Umbilical cord (tissue), 1 donor: ENCODE measurements at regions not wholly inside any gene's neighbourhood (a gene's known extent, or its start where the extent isn't known, plus 50 kb on each side); places are given as distances from the start of the nearest gene placed in this dataset.

ENCODE experiments used
- DNase-seq: peaks from one replicate; pipeline ENCODE4 v3.0.0-alpha.2; 2015; ENCODE audit warnings: low spot score

DNA sequence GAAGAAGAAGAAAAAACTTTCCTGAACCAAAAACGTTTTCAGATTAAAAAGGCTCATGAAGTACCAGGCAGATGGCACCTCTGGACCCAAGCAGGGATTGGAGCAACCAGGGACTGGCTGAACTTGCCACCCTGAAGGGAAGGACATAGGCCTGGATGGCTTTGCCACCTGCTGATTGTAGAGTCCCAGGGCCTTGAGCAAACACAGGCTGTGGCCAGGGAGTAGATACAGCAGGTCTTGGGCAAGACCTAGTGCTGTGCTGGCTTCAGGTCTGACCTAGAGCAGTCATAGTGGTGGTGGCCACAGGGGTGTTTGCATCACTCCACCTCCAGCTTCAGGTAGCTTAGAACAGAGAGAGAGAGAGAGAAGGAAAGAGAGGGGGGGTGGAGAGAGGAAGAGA lies 176.7 kb upstream of the FOXN2 start:
- no peak for DNase-seq

DNA sequence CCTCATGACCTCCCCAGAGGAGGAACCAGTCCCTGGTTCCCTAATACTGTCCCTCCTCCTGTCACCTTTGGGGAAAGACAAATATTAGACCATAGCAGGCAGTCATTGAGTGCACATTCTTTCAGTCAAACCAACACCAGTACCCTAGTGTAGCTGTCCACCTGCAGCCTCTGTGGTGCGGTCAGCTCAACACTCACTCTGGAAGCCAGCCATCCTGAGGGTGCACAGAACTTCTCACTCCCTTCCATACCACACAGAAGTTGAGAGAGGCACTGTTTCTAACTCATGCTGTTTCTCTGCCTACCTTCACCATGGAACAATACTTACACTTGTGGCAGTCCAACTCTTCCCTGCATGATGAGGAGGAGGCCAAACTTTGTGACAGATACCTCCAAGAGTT lies 175.6 kb upstream of the FOXN2 start:
- DNase-seq, result no peak

DNA sequence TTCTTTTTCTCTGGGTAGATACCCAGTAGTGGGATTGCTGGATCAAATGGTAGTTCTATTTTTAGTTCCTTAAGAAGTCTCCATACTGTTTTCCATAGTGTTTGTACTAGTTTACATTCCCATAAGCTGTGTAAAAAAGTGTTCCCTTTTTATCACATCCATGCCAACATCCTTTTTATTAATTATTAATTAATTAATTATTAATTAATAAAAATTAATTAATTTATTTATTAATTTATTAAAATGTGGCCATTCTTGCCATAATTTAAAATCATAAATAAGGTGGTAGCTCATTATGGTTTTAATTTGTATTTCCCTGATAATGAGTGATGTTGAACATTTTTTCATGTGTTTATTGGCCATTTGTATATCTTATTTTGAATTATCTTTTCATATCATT lies 173.9 kb upstream of the FOXN2 start:
- no peak for DNase-seq

DNA sequence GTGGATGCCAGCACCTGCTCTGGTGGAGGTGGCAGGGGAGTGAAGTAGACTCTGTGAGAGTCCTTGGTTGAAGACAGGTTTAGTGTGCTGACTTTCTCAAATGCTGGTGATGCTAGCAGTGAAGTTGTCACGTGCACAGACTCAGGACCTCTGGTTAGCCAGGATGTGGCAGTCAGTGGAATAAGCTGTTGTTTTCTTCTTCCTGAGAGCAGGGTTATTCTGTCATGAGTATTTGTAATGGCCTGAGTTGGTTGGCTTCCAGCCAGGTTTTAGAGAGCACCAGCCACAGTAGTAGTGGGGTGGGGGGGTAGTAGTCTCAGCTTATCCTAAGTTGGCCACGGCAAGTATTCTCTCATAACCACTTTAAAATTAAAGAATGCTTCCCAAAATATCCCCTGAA lies 169.7 kb upstream of the FOXN2 start:
- no peak for DNase-seq

DNA sequence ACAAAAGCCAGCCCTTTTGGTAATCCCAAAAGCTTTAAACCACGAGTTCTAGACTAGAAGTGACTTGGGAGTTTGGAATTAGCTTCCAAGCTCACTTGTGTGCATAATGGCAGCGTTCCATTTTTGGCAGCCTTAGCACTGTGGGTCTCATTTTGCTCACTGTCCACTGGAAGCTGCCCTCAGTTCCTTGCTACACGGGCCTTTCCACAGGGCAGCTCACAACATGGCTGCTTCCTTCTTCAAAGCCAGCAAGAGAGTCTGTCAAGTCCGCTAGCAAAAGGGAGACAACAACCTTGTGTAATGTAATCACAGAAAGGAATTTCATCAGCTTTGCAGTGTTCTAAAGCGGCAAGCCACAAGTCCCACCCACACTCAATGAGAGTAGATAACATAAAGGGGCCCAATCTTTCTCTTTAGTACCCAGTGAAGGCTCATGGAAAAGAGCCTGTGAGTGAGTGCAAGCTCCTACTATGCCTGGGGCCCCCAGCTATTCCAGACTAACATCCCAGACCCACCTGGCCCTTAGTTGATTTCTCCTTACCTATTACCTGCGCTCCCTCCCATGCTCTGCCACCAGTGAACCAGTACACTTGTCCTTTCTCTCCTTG lies 168.5 kb upstream of the FOXN2 start:
- no peak for DNase-seq

DNA sequence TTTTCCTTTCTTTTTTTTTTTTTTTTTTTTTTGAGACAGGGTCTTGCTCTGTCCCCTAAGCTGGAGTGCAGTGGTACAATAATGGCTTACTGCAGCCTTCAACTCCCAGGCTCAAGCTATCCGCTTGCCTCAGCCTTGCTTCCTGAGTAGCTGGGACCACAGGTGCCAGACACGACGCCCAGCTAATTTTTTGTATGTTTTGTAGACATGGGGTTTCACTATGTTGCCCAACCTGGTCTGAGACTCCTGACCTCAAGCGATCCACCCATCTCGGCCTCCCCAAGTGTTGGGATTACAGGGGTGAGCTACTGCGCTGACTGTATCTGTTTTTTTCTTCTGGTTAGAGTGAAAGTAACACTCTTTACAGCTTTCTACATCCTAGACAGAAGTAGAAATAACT lies 167.9 kb upstream of the FOXN2 start:
- no peak for DNase-seq

DNA sequence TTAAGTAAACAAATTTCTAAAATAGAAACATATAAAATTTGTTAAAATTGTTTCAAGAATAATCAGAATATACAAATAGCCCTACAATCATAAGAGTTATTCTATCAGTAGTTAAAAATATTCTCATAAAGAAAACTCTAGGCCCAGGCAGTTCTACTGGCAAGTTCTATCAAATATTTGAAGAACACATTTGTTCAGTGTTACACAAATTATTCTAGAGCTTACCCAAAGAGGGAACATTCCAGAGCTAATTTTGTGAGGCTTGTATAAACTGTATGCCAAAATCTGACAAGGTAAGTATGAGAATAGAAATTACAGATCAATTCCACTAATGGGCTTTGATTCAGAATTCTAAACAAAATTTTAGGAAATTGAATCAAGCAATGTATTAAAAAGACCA lies 166.8 kb upstream of the FOXN2 start:
- DNase-seq, result no peak

DNA sequence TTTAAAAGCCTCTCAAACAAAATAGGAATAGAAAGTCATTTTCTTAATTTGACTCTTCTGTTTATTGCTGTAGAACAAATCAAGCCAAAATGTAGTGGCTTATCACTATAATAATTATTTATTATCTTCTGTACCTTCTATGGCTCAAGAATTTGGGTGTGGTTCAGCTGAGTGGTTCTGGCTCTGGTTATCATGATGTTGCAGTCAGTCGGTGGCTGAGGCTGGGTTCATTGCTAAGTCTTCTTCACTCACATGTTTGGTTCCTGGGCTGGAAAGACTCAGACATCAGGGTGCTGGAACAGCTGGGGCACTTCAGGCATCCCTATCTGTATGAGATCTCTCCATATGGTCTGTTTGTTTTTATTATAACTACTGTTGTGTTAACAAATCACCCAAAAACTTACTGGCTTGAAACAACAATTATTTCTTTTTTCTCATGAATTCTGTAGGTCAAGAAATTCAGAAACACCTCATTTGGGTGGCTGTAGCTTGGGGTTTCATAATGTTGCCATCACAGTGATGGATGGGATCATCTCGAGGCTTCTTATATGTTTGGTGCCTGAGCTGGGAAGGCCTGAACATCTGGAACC lies 165.5 kb upstream of the FOXN2 start:
- DNase-seq, result no peak

DNA sequence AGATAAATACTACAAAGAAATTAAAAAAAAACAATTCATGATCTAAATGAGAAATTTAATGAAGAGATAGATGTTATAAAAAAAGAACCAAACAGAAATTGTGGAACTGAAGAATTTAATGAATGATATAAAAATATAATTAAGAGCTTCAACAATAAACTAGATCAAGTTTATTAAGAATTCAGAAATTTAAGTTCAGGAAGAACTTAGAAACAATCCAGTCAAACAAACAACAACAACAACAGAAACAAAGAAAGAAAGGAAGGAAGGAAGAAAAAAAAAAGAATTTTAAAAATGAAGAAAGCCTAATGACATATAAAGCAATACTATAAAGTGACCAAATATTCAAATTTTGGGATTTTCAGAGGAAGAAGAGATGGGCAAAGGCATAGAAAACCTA lies 157.3 kb upstream of the FOXN2 start:
- no peak for DNase-seq

DNA sequence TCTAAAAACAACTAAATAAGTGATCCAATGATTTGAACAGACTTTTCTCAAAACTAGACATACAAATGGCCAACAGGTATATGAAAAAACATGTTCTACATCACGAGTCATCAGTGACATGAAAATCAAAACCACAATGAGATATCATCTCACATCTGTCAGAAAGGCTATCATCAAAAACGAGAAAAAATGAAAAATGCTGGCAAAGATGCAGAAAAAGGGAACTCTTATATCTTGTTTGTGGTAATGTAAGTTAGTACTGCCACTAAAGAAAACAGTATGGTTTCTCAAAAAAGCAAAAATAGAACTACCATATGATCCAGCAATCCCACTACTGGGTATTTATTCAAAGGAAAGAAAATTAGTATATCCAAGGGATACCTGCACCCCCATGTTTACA lies 152.9 kb upstream of the FOXN2 start:
- no peak for DNase-seq

DNA sequence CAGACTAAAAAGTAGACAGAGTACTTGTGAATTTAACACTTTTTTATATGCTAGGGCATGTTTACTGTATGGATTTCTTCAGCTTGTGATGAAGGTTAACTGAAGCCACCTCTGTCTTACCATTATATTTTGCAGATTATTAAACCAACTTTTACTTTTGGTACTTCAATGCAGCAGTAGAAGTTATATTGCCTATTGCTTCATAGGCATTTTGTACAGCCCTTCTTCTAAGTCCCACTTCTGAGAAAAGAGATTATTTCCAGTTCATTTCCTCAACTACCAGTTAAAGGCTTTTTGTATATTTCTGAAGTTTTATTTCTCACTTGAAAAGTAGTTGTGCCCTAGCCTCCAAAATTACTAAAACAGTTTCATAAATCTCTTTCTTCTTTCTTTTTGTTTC lies 151.7 kb upstream of the FOXN2 start:
- DNase-seq, result peak; percentile 20

DNA sequence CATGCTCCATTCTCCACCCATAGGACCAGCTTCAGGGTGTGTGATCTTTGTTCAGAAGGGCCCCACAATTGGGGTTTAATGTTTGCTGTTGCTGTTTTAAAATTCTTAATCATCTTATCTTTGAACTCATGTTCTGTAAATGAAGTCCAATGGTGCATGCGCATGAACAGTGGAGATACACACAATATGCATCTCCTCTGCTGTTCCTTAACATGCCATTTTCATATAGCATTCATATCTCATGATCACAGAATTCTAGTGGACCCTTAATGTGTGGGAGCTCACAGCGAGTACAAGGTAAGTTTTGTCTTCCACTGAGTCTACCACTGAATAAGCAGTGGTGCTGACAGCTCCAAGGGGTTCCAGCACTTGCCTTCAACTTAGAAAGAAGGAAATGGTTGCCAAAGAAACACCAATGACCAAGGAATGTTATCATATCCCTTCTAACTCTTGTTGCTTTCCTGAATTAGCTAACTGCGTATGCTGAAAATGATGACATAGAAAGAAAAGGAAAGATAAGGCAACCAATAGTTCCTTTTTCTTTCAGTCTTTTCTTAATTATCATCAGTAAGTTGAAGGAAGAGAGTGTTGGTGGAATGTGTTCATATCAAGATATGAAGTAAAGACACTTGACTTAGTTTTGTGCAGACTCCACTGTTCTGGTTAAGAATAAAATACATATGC lies 149.3 kb upstream of the FOXN2 start:
- DNase-seq, result no peak

DNA sequence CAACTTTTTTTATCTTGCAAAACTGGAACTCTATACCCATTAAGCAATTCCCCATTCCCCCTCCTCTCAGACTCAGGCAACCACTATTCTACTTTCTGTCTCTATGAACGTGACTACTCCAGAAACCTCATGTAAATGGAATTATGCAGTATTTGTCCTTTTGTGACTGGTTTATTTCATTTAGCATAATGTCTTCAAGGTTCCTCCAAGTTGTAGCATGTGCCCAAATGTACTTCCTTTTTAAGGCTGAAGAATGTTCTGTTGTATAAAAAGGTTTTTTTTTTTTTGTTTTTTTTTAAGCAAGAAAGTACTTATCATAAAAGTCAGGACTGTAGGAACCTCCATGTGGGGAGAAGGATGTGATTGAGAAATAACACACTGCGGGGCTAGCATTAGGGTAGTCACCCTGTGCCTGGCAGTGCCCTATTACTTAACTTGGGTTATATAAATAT lies 145.3 kb upstream of the FOXN2 start:
- no peak for DNase-seq

DNA sequence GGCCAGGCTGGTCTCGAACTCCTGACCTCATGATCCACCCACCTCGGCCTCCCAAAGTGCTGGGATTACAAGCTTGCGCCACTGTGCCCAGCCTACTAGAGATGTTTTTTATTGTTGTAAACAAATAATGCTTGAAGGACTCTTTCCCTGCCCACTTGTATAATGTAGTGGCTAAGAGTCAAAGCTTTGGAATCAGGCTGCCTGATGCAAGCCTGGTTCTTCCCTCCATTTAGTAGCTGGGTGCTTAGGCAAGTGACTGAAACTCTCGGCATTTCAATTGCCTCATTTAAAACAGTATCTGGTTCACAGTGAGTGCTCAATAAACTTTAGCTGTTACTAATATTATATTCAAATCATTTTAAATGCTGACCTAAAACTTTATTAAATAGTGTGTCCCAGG lies 144.2 kb upstream of the FOXN2 start:
- DNase-seq, result no peak

DNA sequence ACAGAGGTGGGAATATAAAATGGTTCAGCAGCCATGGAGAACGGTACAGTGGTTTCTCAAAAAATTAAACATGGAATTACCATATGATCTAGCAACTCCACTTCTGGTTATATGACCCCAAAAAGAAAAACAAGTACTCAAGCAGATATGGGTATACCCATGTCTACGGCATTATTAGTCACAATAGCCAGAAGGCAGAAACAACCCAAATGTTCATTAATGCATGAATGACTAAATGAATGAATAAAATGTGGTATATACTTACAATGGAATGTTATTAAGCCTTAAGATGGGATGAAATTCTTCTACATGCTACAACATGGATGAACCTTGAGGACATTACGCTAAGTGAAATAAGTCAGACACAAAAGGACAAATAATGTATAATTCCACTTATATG lies 141.3 kb upstream of the FOXN2 start:
- DNase-seq, result no peak

DNA sequence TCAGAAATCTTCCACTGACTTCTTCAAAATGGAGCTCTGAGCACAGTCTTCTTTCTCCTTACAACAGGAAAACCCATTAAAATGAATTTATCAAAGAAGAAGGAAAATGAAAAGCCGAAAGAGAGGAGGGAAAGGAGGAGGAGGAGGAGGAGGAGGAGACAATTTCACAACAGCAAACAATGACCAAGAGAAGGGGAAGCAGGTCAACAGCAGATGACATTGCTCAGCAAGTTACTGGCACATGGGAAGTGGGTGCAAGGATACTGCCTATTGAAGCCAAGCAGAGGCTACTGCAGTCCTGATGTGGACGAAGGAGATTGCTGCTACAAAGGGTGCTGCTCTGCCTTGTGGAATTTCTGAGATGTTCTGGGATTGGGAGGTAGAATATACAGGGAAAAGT lies 140.0 kb upstream of the FOXN2 start:
- no peak for DNase-seq

DNA sequence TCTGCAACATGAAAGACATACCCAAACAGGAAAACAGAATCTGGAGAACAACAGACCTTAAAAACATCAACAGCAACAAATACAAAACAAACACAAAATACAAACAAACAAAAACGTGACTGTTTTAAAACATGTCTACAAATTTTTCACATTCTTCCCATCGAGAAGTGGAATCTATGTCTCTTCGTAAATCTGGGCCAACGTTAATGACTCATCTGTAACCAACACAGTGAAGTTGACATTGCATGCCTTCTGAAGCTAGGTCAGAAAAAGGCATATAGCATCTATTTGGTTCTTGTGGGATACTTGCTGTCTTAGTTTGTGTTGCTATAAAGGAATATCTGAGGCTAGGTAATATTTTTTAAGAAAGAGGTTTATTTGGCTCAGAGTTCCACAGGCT lies 139.2 kb upstream of the FOXN2 start:
- peak; percentile 14 for DNase-seq

DNA sequence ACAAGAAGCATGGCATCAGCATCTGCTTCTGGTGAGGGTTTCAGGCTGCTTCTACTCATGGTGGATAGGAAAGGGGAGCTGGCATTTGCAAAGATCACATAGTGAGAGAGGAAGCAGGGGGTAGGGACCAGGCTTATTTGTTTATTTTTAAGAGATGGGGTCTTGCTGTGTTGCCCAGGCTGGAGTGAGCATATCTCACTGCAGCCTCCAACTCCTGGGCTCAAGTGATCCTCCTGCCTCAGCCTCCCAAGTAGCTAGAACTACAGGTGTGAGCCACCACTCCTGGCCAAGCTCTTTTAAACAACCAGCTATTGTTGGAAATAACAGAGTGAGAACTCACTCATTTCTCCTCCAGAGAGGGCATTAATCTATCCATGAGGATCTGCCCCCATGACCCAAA lies 138.8 kb upstream of the FOXN2 start:
- DNase-seq, result no peak

DNA sequence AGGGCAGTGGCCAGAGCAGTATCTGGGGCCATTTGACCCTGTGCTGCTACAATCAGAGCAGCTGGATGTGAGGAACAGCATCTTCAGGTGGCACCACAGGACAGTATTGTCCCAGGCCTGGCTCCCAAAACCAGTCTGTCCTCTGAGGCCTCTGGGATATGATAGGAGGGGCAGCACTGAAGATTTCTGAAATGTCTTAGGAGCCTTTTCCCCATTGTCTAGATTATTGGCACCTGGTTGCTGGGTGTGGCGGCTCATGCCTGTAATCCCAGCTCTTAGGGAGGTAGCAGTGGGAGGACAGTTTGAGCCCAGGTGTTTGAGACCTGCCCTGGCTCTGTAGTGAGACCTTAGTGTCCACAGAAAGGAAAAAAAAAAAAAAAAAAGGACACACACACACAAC lies 137.6 kb upstream of the FOXN2 start:
- DNase-seq, result no peak

DNA sequence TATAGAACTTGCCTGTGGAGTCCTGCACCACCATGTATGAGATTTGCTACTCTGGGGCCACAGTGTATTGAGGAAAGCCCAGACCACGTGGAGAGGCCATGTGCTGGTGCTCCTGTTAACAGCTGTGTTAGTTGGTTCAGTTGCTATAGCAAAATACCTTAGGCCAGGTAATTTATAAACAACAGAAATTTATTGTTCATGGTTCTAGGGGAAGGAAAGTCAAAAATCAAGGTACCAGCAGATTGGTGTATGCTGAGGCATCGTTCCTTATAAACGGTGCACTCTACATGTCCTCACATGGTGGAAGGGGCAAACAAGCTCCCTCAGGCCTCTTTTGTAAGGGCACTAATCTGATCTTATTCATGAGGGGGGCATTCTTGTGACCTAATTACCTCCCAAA lies 135.9 kb upstream of the FOXN2 start:
- DNase-seq, result no peak

DNA sequence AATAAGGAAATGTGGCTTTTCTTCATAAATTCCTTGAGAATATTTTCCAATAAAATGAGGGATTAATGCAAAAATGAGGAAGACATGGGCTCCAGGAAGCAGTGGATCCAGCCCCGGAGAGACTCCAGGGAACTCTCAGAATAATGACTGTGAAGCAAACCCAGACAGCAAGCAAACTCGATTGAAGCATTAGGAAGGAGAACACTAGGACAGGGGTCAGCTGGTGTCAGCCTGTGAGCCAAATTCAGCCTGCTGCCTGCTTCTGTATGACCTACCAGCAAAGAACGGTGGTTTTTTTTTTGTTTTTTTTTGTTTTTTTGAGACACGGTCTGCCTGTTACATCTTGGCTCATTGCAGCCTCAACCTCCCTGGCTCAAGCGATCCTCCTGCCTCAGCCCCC lies 133.9 kb upstream of the FOXN2 start:
- no peak for DNase-seq

DNA sequence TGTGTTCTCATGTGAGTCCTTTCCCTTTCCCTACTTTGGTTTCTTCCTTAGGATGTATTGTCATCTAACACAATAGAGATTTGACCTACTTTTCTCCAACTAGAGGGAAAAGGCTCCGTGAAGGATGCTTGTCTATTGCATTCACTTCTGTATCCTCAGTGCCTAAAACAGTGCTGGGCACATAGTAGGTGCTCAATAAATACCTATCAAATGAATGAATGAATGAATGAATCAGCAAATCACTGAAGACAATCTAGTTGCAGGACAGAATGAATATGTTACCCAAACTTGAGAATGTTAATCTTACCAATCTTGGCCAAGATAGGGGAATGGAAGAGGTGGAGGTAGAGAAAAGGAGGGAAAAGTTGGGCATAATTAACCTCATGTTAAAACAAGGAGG lies 131.2 kb upstream of the FOXN2 start:
- DNase-seq, result no peak

DNA sequence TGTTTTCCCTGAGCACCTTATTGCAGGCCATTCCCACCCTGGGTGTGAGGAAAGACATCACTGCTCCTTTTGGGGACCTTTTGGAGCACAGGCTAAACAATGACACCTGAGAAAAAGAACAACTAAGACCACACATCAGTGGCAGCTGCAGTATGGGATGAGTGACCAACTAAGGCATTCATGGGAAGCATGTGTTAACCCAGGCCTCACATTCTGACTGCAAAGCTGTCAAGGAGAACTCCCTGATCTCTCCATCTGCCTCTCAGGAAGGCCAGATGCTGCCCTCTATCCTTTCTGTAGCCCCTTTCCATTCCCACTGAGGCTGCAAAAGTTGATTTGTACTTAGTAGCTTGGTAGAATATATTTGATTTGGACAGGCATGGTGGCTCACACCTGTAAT lies 130.5 kb upstream of the FOXN2 start:
- no peak for DNase-seq

DNA sequence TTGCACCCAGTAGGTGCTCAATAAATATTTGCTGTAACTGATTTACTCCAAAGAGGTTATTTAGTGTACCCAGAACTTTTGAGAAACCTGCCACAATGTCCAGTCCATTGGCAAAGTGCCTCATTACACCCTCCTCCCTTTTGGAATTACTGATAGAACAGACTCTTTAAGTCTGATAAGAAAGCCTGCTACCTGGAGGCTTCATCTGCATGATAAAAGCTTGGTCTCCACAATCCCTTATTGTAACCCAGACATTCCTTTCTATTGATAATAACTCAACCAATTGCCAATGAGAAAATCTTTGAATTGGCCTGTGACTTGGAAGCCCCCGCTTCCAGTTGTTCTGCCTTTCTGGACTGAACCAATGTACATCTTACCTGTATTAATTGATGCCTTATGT lies 127.0 kb upstream of the FOXN2 start:
- DNase-seq, result no peak
